AG04450 (cell line): ENCODE measurements at regions not wholly inside any gene's neighbourhood (a gene's known extent, or its start where the extent isn't known, plus 50 kb on each side); places are given as distances from the start of the nearest gene placed in this dataset.

Source experiments
- CTCF ChIA-PET: fragments of 300-600, 350-600 bp; formaldehyde crosslinking; extraction: SDS; loops from one replicate; lab custom pipeline; 2022; ENCODE audit warnings: antibody characterized with exemption, inconsistent platforms; lab: Charles Lee
- POLR2A ChIA-PET: fragments of 350-600 bp; formaldehyde crosslinking; extraction: SDS; loops from one replicate; lab custom pipeline; 2021; ENCODE audit warnings: antibody characterized with exemption, inconsistent platforms; lab: Yijun Ruan, JAX
- DNase-seq: peaks from one replicate; pipeline ENCODE4 v3.0.0-alpha.2; 2011; ENCODE audit warnings: low read depth, low spot score
- H3K27ac ChIP-seq: one replicate; pipeline ENCODE4 v1.5.1; 2012; ENCODE audit warnings: low read depth, low read length, control low read depth
- H3K27me3 ChIP-seq: one replicate; pipeline ENCODE4 v1.6.0; 2012; ENCODE audit warnings: low read length; ENCODE audit not compliant: control insufficient read depth, insufficient read depth
- H3K4me3 ChIP-seq: 2 replicates; pipeline ENCODE4 v1.5.1; 2011; ENCODE audit warnings: mild to moderate bottlenecking, low read depth, low read length, control low read depth
- H3K9me3 ChIP-seq: 2 replicates; pipeline ENCODE4 v1.5.1; 2012; ENCODE audit warnings: low read length; ENCODE audit not compliant: control insufficient read depth, insufficient read depth
- TF ChIP-seq, protein P1 (sequence below): IDR thresholded peaks from 2 replicates; pipeline ENCODE4 v1.5.1; 2011; ENCODE audit warnings: low read depth, low read length, control low read depth, inconsistent platforms

GRCh38 chr16:66294507-66294906 lies 72.0 kb upstream of the CDH5 start:
- Histone ChIP-seq H3K27ac (no peak overlapping the region), H3K27me3 (peaks cover 44% of the 10 kb centered on the region), H3K9me3 (no peaks in the 10 kb centered on the region), H3K4me3 (no peak overlapping the region)
- TF ChIP-seq, protein P1, sequence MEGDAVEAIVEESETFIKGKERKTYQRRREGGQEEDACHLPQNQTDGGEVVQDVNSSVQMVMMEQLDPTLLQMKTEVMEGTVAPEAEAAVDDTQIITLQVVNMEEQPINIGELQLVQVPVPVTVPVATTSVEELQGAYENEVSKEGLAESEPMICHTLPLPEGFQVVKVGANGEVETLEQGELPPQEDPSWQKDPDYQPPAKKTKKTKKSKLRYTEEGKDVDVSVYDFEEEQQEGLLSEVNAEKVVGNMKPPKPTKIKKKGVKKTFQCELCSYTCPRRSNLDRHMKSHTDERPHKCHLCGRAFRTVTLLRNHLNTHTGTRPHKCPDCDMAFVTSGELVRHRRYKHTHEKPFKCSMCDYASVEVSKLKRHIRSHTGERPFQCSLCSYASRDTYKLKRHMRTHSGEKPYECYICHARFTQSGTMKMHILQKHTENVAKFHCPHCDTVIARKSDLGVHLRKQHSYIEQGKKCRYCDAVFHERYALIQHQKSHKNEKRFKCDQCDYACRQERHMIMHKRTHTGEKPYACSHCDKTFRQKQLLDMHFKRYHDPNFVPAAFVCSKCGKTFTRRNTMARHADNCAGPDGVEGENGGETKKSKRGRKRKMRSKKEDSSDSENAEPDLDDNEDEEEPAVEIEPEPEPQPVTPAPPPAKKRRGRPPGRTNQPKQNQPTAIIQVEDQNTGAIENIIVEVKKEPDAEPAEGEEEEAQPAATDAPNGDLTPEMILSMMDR = no peak
- CTCF ChIA-PET = no interaction called here
- POLR2A ChIA-PET = no interaction called here
- DNase-seq = no peak

DNA sequence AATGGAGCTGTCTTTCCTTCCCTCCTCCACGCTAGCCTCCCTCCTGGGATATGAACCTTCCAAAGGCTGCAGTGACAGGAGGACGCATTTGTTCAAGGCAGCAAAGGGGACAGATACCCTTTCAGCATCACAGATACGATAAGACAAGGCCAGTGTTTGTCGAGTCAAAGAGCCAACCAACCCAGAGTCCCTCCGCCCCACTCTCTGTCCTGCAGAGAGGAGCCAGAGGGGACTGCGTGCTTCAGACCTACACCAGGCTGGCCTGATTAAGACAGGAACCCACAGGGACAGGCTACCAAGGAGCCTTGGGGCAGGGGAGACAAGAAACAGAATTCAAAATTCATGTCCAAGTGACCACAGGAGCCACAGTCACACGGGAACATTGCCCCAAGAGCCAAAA lies 72.6 kb upstream of the CDH5 start:
- H3K27ac ChIP-seq = no peak overlapping the region
- peaks cover 47% of the 10 kb centered on the region for H3K27me3 ChIP-seq
- TF ChIP-seq, protein P1 = no peak
- no peak for DNase-seq
- ChIA-PET CTCF (no interaction called here), POLR2A (no interaction called here)
- no peaks in the 10 kb centered on the region for H3K9me3 ChIP-seq
- no peak overlapping the region for H3K4me3 ChIP-seq

DNA sequence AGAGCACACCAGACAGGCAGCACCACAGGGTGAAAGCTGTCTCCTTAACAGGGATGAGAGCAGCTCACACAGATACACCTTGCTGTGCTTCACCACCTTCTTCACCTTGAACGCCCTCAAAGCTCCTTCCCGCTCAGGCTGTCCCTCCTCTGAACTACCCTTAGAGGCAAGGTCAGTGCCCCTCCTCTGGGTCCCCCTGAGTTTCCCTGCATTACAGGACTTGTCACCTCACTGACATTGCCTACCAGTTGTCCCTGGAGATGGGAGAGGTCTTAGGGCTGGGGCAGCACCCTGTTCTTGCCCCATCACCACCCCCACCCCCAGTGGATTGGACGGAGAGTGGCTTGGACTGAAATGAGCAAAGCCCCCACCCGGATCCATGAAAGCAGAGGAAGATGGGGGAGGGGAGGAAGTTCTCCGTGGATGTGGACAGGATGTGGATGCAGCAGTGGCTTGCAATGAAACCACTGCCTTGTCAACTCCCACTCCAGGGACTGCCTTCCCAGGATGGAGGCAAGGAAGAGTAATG lies 73.2 kb upstream of the CDH5 start:
- CTCF ChIA-PET = no interaction called here
- Histone ChIP-seq H3K4me3 (no peak overlapping the region), H3K27me3 (peaks cover 44% of the 10 kb centered on the region), H3K27ac (no peak overlapping the region), H3K9me3 (no peaks in the 10 kb centered on the region)
- TF ChIP-seq, protein P1 = no peak
- DNase-seq = no peak
- POLR2A ChIA-PET = no interaction called here

DNA sequence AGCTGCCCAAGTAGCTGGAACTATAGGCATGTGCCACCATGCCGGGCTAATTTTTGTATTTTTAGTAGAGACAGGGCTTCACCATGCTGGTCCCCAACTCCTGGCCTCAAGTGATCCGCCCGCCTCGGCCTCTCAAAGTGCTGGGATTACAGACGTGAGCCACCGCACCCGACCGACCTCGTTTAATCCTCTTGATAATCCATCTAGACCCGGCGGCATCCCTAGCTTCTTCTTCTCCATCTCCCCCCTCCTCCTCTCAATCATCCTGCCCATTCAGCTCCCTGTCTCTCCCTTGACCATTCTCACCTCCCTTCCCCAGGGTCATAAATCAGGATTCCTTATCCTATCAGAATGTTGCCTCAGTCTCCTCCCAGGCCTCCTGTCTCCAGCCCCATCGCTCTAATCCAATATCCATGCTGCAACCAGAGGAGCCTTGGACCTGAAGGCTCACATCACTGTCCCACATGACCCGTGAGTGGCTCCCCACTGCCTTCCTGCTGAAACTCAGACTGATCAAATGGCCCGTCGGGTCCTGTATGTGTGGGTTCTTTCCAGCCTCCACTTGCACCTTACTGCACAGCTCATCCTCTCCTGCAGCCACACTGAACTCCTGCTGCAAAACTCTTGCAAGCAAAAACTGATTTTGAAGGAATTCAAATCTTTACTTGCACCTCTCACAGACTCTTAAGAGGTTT lies 74.1 kb upstream of the CDH5 start:
- ChIA-PET POLR2A (no interaction called here), CTCF (no interaction called here)
- DNase-seq = no peak
- no peak overlapping the region for H3K4me3 ChIP-seq
- TF ChIP-seq, protein P1 = no peak
- no peak overlapping the region for H3K27ac ChIP-seq
- peaks cover 40% of the 10 kb centered on the region for H3K27me3 ChIP-seq
- H3K9me3 ChIP-seq = no peaks in the 10 kb centered on the region

- Histone ChIP-seq H3K27ac (no peak overlapping the region), H3K4me3 (no peak overlapping the region), H3K9me3 (no peaks in the 10 kb centered on the region), H3K27me3 (peaks cover 40% of the 10 kb centered on the region)
- TF ChIP-seq, protein P1 = no peak
- ChIA-PET POLR2A (no interaction called here), CTCF (no interaction called here)
- DNase-seq = no peak
Measured at GRCh38 chr16:66291833-66292232, 74.7 kb upstream of the CDH5 start.
